ENCODE measurements at regions not wholly inside any gene's neighbourhood (a gene's known extent, or its start where the extent isn't known, plus 50 kb on each side); places are given as distances from the start of the nearest gene placed in this dataset.

- TF ChIP-seq POLR2A (IDR thresholded peaks at IDR 0.05; ENCODE audit: low read depth, low read length) = peak; percentile 29; the same call in 1 of the 2 replicates
- no peak for TF ChIP-seq CTCF (conservative IDR thresholded peaks at IDR 0.05; ENCODE audit: low read depth, low read length)
- TF ChIP-seq NFE2L2 (IDR thresholded peaks at IDR 0.05; ENCODE audit: low read depth, low read length) = no peak
- peak; percentile 67; the same call in 1 of the 2 replicates for TF ChIP-seq MXI1 (IDR thresholded peaks at IDR 0.05; ENCODE audit: borderline replicate concordance, low read depth, low read length)
- peak; percentile 96 for TF ChIP-seq CEBPB (IDR thresholded peaks at IDR 0.05; ENCODE audit: low read depth, low read length)
- peak; percentile 84 for TF ChIP-seq USF2 (IDR thresholded peaks at IDR 0.05; ENCODE audit: low read depth, low read length)
These were observed 189.6 kb downstream of the BCOR start for GRCh38 chrX:39907964-39908661.

Measured in IMR-90 (cell line).